ENCODE measurements at regions not wholly inside any gene's neighbourhood (a gene's known extent, or its start where the extent isn't known, plus 50 kb on each side); places are given as distances from the start of the nearest gene placed in this dataset.

GRCh38 chr21:38036016-38036415 lies 119.8 kb upstream of the KCNJ6 start:
- TF ChIP-seq, protein P1, sequence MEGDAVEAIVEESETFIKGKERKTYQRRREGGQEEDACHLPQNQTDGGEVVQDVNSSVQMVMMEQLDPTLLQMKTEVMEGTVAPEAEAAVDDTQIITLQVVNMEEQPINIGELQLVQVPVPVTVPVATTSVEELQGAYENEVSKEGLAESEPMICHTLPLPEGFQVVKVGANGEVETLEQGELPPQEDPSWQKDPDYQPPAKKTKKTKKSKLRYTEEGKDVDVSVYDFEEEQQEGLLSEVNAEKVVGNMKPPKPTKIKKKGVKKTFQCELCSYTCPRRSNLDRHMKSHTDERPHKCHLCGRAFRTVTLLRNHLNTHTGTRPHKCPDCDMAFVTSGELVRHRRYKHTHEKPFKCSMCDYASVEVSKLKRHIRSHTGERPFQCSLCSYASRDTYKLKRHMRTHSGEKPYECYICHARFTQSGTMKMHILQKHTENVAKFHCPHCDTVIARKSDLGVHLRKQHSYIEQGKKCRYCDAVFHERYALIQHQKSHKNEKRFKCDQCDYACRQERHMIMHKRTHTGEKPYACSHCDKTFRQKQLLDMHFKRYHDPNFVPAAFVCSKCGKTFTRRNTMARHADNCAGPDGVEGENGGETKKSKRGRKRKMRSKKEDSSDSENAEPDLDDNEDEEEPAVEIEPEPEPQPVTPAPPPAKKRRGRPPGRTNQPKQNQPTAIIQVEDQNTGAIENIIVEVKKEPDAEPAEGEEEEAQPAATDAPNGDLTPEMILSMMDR (IDR thresholded peaks at IDR 0.05): no peak
- TF ChIP-seq ZFX (IDR thresholded peaks at IDR 0.05; ENCODE audit: borderline replicate concordance): no peak

Measured in 22Rv1 (cell line).